Hematopoietic multipotent progenitor cell treated with erythropoietin and hydrocortisone succinate and interleukin-3 and kit ligand, for 15 days (in vitro differentiated cells): ENCODE measurements at regions not wholly inside any gene's neighbourhood (a gene's known extent, or its start where the extent isn't known, plus 50 kb on each side); places are given as distances from the start of the nearest gene placed in this dataset.
"Not testable (repeated sequence)": the region's sequence is repeated elsewhere in the genome, so short reads cannot be mapped to it uniquely, and the experiment has no call there.

Experiments used
- DNase-seq: peaks from one replicate; pipeline ENCODE4 v3.0.0-alpha.2; 2015; ENCODE audit warnings: low spot score

- DNase-seq, result not testable (repeated sequence)
Observed at GRCh38 chrY:11156846-11157245, 1544.2 kb upstream of the USP9Y start.

GRCh38 chrY:11177033-11177432 lies 1524.0 kb upstream of the USP9Y start:
- not testable (repeated sequence) for DNase-seq

GRCh38 chrY:11201133-11201532 lies 1499.9 kb upstream of the USP9Y start:
- DNase-seq, result not testable (repeated sequence)

GRCh38 chrY:11214851-11215250 lies 1486.2 kb upstream of the USP9Y start:
- DNase-seq, result peak; percentile 15
